GM23338 (cell line): ENCODE measurements at regions not wholly inside any gene's neighbourhood (a gene's known extent, or its start where the extent isn't known, plus 50 kb on each side); places are given as distances from the start of the nearest gene placed in this dataset.

Experiments
- ATAC-seq: fragments of 200-7000 bp; cut with Tn5 transposase; 3 replicates; pipeline ENCODE4 v1.9.1; 2020
- DNase-seq: peaks from one replicate; pipeline ENCODE4 v3.0.0-alpha.2; 2015; ENCODE audit warnings: low spot score
- H2AFZ ChIP-seq: fragments of 200-600 bp; sonication (generic); 2 replicates; pipeline ENCODE4 v1.8.0; 2016; ENCODE audit warnings: antibody characterized with exemption, mild to moderate bottlenecking, moderate library complexity
- H3F3A ChIP-seq: fragments of 200-600 bp; sonication (generic); replicated peaks from 2 replicates; pipeline ENCODE4 v1.8.0; 2017; ENCODE audit warnings: antibody characterized with exemption, mixed run types, low read depth
- H3K27ac ChIP-seq: fragments of 200-600 bp; sonication (generic); 2 replicates; pipeline ENCODE4 v1.6.1; 2016; ENCODE audit warnings: low read depth
- H3K27me3 ChIP-seq: fragments of 200-600 bp; sonication (generic); 2 replicates; pipeline ENCODE4 v1.8.0; 2016; ENCODE audit warnings: mild to moderate bottlenecking, mixed run types, moderate library complexity; ENCODE audit not compliant: insufficient read depth
- H3K36me3 ChIP-seq: fragments of 200-600 bp; sonication (generic); 2 replicates; pipeline ENCODE4 v1.8.0; 2016; ENCODE audit warnings: mild to moderate bottlenecking; ENCODE audit not compliant: insufficient read depth
- H3K4me1 ChIP-seq: fragments of 200-600 bp; sonication (generic); 2 replicates; pipeline ENCODE4 v1.8.0; 2016; ENCODE audit warnings: mild to moderate bottlenecking, moderate library complexity; ENCODE audit not compliant: insufficient read depth
- H3K4me2 ChIP-seq: fragments of 200-600 bp; sonication (generic); 2 replicates; pipeline ENCODE4 v1.7.1; 2017; ENCODE audit warnings: mixed run types
- H3K4me3 ChIP-seq: fragments of 200-600 bp; sonication (generic); 2 replicates; pipeline ENCODE4 v1.6.1; 2016; ENCODE audit warnings: mixed run types
- H3K79me2 ChIP-seq: fragments of 200-600 bp; sonication (generic); replicated peaks from 2 replicates; pipeline ENCODE4 v1.8.0; 2017; ENCODE audit warnings: mild to moderate bottlenecking; ENCODE audit not compliant: insufficient read depth
- H3K9me2 ChIP-seq: fragments of 200-600 bp; sonication (generic); 2 replicates; pipeline ENCODE4 v1.8.0; 2017; ENCODE audit not compliant: insufficient read depth
- H4K20me1 ChIP-seq: fragments of 200-600 bp; sonication (generic); replicated peaks from 2 replicates; pipeline ENCODE4 v1.8.0; 2017; ENCODE audit warnings: mild to moderate bottlenecking; ENCODE audit not compliant: insufficient read depth
- H3K27ac Mint-ChIP-seq: 2 replicates; pipeline ENCODE4 v1.8.0; 2020; ENCODE audit warnings: inconsistent platforms, mild to moderate bottlenecking, moderate library complexity, mixed read lengths
- H3K27me3 Mint-ChIP-seq: 3 replicates; pipeline ENCODE4 v1.8.0; 2022; ENCODE audit warnings: low read depth, mild to moderate bottlenecking, moderate library complexity, mixed read lengths, inconsistent platforms; ENCODE audit not compliant: insufficient read depth, poor library complexity
- H3K36me3 Mint-ChIP-seq: 3 replicates; pipeline ENCODE4 v1.8.0; 2021; ENCODE audit warnings: low read depth, mild to moderate bottlenecking, inconsistent platforms, moderate library complexity, mixed read lengths
- H3K4me1 Mint-ChIP-seq: 3 replicates; pipeline ENCODE4 v1.8.0; 2020; ENCODE audit warnings: mild to moderate bottlenecking, inconsistent platforms, mixed read lengths
- H3K4me3 Mint-ChIP-seq: 3 replicates; pipeline ENCODE4 v1.8.0; 2021; ENCODE audit warnings: moderate library complexity, mild to moderate bottlenecking, inconsistent platforms, mixed read lengths
- H3K9me3 Mint-ChIP-seq: 3 replicates; pipeline ENCODE4 v1.8.0; 2020; ENCODE audit warnings: moderate library complexity, mild to moderate bottlenecking, inconsistent platforms, mixed read lengths
- JUNB ChIP-seq: IDR thresholded peaks from one replicate; pipeline ENCODE4 v1.6.1; 2016; ENCODE audit warnings: antibody characterized with exemption; ENCODE audit not compliant: unreplicated experiment
- POLR2AphosphoS5 ChIP-seq: IDR thresholded peaks from 2 replicates; pipeline ENCODE4 v1.6.1; 2016; ENCODE audit warnings: antibody characterized with exemption, low read depth
- ZNF331 ChIP-seq: fragments of 250-450 bp; sonication (Bioruptor Pico); IDR thresholded peaks from 2 replicates; pipeline ENCODE4 v1.5.0; 2020; ENCODE audit warnings: low read depth, mild to moderate bottlenecking, moderate library complexity
- TF ChIP-seq, protein P1 (sequence below): fragments of 250-450 bp; sonication (Bioruptor Pico); IDR thresholded peaks from 2 replicates; pipeline ENCODE4 v1.5.0; 2020; ENCODE audit warnings: mild to moderate bottlenecking, moderate library complexity
- TF ChIP-seq, protein P2 (sequence below): IDR thresholded peaks from 2 replicates; pipeline ENCODE4 v1.6.1; 2016; ENCODE audit warnings: antibody characterized with exemption
- TF ChIP-seq, protein P3 (sequence below), 2 experiments: fragments of 200-600 bp in 1 of 2; sonication (generic) in 1 of 2; conservative IDR thresholded peaks; 2 replicates each; pipeline versions ENCODE4 v1.5.1 to v1.6.1; 2016 to 2017; ENCODE audit warnings: antibody characterized with exemption in 2 of 2, low read depth in 2 of 2, mild to moderate bottlenecking in 2 of 2, moderate library complexity in 1 of 2

DNA sequence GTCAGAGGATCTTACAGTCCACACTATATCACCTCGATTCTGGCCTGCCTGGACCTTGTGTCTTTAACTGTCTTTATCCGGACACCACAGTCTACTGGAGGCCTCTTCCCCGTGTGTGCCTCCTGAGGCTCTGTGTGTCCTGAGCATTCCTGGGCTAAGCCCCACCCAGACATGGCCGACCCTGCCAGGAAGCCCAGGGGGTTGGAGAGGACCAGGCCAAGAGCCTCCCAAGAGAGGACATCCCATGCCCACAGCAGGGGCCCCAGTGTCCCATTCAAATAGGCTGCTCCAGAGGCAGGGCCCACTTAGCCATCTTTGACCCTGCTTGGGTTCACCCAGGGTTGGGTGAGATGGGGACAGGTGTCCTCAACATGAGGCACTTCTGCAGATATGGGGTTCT lies 84.7 kb upstream of the OTOS start (continued):
- TF ChIP-seq ZNF331 (CRISPR knock-in tag) (no peak), JUNB (no peak)

DNA sequence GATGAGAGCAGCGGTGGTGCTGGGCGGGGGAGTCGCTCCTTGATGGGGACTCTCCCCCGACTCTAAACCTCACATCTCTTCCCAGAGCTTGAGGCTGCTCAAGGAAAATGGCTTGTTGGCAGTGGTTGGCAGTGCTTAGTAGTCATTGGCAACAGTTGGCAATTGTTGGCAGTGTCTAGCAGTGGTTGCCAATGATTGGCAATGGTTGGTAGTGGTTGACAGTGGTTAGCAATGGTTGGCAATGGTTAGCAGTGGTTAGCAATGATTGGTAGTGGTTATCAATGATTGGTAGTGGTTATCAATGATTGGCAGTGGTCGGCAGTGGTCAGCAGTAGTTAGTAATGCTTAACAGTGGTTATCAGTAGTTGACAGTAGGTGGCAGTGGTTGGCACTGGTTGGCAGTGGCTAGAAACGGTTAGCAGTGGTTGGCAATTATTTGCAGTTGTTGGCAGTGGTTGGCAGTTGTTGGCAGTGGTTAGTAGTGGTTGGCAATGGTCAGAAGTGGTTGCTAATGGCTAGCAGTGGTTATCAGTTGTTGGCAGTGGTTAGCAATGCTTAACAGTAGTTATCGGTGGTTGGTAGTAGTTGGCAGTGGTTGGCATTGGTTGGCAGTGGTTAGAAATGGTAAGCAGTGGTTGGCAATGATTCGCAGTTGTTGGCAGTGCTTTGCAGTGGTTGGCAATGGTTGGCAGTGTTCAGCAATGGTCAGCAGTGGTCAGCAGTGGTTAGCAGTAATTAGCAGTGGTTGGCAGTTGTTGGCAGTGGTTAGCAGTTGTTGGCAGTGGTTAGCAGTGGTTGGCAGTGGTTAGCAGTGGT lies 85.4 kb upstream of the OTOS start:
- H3K27ac Mint-ChIP-seq = no peak overlapping the region
- ATAC-seq = no peak

DNA sequence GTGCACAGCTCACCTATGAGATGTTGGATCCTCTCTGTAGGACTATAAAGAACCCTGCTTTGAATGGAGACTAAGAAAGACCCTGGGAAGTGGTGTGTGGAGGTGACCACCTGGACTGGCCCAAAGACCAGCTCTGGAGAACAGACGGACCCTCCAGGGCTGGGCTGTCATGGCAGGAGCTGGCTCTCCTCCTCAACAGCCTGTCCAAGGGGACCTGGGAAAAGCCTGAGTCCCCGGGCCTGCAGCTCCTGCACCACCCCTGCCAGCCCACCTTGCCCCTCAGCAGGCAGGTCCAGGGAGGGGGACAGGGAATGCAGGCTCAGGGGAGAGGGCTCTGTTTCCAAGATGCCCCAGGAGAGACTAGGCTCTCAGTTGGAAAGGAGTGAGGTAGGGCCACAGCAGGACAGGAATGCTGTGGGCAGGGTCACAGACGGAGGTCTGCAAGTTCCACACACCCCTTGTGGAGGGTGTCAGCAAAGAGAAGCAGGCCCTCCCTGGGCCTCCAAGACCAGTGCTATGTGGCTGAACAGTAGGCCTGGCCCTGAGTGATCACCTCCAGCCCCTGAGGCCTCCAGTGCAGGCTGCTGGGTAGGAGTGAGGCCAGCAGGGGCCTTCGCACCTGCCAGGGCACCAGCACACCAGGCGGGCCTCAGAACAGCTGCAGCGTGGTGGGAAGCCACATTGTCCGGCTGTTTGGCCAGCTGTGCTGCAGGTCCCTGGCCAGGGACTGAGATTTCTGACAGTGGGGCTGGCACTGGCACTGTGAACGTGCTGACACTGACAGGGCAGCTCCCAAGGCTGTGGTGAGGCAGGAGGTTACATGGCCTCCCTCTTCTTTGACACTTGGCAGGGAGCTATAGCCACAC lies 86.4 kb upstream of the OTOS start:
- Histone ChIP-seq H3K4me2 (no peak overlapping the region), H4K20me1 (no peaks in the 10 kb centered on the region), H3K4me1 (no peaks in the 10 kb centered on the region), H3K4me3 (no peak overlapping the region), H3K36me3 (no peaks in the 10 kb centered on the region), H3K27ac (no peak overlapping the region), H2AFZ (no peak overlapping the region), H3K27me3 (no peaks in the 10 kb centered on the region), H3K9me2 (no peaks in the 10 kb centered on the region), H3F3A (no peaks in the 10 kb centered on the region), H3K79me2 (no peaks in the 10 kb centered on the region)
- DNase-seq (no peak), ATAC-seq (no peak)
- no peaks in the 10 kb centered on the region for H3K4me1 Mint-ChIP-seq
- no peak overlapping the region for H3K4me3 Mint-ChIP-seq
- H3K36me3 Mint-ChIP-seq = peaks cover 13% of the 10 kb centered on the region
- H3K9me3 Mint-ChIP-seq = peaks cover 39% of the 10 kb centered on the region
- no peak overlapping the region for H3K27ac Mint-ChIP-seq
- peaks cover 10% of the 10 kb centered on the region for H3K27me3 Mint-ChIP-seq
- TF ChIP-seq, protein P1, sequence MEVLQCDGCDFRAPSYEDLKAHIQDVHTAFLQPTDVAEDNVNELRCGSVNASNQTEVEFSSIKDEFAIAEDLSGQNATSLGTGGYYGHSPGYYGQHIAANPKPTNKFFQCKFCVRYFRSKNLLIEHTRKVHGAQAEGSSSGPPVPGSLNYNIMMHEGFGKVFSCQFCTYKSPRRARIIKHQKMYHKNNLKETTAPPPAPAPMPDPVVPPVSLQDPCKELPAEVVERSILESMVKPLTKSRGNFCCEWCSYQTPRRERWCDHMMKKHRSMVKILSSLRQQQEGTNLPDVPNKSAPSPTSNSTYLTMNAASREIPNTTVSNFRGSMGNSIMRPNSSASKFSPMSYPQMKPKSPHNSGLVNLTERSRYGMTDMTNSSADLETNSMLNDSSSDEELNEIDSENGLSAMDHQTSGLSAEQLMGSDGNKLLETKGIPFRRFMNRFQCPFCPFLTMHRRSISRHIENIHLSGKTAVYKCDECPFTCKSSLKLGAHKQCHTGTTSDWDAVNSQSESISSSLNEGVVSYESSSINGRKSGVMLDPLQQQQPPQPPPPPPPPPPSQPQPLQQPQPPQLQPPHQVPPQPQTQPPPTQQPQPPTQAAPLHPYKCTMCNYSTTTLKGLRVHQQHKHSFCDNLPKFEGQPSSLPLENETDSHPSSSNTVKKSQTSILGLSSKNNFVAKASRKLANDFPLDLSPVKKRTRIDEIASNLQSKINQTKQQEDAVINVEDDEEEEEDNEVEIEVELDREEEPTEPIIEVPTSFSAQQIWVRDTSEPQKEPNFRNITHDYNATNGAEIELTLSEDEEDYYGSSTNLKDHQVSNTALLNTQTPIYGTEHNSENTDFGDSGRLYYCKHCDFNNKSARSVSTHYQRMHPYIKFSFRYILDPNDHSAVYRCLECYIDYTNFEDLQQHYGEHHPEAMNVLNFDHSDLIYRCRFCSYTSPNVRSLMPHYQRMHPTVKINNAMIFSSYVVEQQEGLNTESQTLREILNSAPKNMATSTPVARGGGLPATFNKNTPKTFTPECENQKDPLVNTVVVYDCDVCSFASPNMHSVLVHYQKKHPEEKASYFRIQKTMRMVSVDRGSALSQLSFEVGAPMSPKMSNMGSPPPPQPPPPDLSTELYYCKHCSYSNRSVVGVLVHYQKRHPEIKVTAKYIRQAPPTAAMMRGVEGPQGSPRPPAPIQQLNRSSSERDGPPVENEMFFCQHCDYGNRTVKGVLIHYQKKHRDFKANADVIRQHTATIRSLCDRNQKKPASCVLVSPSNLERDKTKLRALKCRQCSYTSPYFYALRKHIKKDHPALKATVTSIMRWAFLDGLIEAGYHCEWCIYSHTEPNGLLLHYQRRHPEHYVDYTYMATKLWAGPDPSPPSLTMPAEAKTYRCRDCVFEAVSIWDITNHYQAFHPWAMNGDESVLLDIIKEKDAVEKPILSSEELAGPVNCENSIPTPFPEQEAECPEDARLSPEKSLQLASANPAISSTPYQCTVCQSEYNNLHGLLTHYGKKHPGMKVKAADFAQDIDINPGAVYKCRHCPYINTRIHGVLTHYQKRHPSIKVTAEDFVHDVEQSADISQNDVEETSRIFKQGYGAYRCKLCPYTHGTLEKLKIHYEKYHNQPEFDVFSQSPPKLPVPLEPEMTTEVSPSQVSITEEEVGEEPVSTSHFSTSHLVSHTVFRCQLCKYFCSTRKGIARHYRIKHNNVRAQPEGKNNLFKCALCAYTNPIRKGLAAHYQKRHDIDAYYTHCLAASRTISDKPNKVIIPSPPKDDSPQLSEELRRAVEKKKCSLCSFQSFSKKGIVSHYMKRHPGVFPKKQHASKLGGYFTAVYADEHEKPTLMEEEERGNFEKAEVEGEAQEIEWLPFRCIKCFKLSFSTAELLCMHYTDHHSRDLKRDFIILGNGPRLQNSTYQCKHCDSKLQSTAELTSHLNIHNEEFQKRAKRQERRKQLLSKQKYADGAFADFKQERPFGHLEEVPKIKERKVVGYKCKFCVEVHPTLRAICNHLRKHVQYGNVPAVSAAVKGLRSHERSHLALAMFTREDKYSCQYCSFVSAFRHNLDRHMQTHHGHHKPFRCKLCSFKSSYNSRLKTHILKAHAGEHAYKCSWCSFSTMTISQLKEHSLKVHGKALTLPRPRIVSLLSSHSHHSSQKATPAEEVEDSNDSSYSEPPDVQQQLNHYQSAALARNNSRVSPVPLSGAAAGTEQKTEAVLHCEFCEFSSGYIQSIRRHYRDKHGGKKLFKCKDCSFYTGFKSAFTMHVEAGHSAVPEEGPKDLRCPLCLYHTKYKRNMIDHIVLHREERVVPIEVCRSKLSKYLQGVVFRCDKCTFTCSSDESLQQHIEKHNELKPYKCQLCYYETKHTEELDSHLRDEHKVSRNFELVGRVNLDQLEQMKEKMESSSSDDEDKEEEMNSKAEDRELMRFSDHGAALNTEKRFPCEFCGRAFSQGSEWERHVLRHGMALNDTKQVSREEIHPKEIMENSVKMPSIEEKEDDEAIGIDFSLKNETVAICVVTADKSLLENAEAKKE (CRISPR knock-in tag) = no peak

More for the DNA sequence above, 85.4 kb upstream of the OTOS start:
- TF ChIP-seq, protein P2, sequence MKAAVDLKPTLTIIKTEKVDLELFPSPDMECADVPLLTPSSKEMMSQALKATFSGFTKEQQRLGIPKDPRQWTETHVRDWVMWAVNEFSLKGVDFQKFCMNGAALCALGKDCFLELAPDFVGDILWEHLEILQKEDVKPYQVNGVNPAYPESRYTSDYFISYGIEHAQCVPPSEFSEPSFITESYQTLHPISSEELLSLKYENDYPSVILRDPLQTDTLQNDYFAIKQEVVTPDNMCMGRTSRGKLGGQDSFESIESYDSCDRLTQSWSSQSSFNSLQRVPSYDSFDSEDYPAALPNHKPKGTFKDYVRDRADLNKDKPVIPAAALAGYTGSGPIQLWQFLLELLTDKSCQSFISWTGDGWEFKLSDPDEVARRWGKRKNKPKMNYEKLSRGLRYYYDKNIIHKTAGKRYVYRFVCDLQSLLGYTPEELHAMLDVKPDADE = no peak
- no peak for TF ChIP-seq POLR2AphosphoS5
- TF ChIP-seq, protein P3, sequence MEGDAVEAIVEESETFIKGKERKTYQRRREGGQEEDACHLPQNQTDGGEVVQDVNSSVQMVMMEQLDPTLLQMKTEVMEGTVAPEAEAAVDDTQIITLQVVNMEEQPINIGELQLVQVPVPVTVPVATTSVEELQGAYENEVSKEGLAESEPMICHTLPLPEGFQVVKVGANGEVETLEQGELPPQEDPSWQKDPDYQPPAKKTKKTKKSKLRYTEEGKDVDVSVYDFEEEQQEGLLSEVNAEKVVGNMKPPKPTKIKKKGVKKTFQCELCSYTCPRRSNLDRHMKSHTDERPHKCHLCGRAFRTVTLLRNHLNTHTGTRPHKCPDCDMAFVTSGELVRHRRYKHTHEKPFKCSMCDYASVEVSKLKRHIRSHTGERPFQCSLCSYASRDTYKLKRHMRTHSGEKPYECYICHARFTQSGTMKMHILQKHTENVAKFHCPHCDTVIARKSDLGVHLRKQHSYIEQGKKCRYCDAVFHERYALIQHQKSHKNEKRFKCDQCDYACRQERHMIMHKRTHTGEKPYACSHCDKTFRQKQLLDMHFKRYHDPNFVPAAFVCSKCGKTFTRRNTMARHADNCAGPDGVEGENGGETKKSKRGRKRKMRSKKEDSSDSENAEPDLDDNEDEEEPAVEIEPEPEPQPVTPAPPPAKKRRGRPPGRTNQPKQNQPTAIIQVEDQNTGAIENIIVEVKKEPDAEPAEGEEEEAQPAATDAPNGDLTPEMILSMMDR (conservative IDR thresholded peaks at IDR 0.05; ENCODE audit: low read depth in 2 of 2) = peak; percentile 13 to 25; a peak in 1 of 4 replicates
- H3K4me2 ChIP-seq = no peak overlapping the region
- no peaks in the 10 kb centered on the region for H3K4me1 ChIP-seq
- no peak for DNase-seq
- H3F3A ChIP-seq = no peaks in the 10 kb centered on the region
- H3K36me3 ChIP-seq = no peaks in the 10 kb centered on the region
- peaks cover 39% of the 10 kb centered on the region for H3K9me3 Mint-ChIP-seq
- no peaks in the 10 kb centered on the region for H3K9me2 ChIP-seq
- no peaks in the 10 kb centered on the region for H3K4me1 Mint-ChIP-seq
- H3K27me3 ChIP-seq = no peaks in the 10 kb centered on the region
- H3K79me2 ChIP-seq = no peaks in the 10 kb centered on the region
- H3K27ac ChIP-seq = no peak overlapping the region
- peaks cover 10% of the 10 kb centered on the region for H3K27me3 Mint-ChIP-seq
- no peaks in the 10 kb centered on the region for H4K20me1 ChIP-seq
- no peak overlapping the region for H3K4me3 Mint-ChIP-seq
- no peak overlapping the region for H3K4me3 ChIP-seq
- peaks cover 13% of the 10 kb centered on the region for H3K36me3 Mint-ChIP-seq
- no peak overlapping the region for H2AFZ ChIP-seq
